HG02759 (cell line): ENCODE measurements at regions not wholly inside any gene's neighbourhood (a gene's known extent, or its start where the extent isn't known, plus 50 kb on each side); places are given as distances from the start of the nearest gene placed in this dataset.

Source experiments
- ATAC-seq: cut with Tn5 transposase; IDR thresholded peaks from one replicate; pipeline ENCODE4 v1.9.1; 2021; ENCODE audit warnings: mild to moderate bottlenecking, moderate library complexity; ENCODE audit not compliant: unreplicated experiment

DNA sequence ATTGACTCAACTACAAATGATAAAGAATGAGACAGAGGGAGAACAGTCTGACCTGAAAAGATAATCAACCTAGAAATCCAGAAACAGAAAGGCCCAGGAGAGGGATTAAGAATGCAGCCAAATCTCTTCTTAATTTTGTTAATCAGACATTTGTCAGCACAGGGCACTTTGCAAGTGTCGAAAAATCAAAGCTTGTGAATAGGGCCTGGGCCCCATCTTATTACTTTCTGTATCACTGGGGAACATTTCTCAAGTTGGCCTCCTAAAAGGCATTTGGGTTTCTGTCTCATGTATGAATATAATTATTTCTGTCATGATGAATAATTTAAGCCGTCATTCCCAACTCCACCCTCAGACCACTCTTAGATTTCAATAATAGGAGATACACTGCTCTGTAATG is 308.4 kb upstream of the PRKCQ start:
- ATAC-seq = no peak

DNA sequence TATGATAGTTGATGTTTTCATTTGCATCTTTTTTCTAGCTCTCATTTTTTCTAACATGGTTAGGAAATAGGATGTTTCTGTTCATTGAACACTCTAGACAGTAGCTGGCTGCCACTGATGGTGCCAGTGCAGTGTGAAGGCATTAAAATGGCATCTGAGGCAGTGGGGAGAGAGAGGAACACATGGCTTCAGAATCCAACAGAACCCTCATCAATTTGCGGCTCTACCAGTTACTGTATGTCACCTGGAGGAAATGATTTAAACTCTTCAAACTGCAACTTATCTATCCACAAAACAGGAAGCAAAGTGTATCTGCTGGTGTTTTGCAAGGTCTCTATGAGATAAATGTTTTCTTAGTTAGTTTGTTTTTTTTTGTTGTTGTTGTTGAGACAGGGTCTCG is 305.2 kb upstream of the PRKCQ start:
- no peak for ATAC-seq

DNA sequence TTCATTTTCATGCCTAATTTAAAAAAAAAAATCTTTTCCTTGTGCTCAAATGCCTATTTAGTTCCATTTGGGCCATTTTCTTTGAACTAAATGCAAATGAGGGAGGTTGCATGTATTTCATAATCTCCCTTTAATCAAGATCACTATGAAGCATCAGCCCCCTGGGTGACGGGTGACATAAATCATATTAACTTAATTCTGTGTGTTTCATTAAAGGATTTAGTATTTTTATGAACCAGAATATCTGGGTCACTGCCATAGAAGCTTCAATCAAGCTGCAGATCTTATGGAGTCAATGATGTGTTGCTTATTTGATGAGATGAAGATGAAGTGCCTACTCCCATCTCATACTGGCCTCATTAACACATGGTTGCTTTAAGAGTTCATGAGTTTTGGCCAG is 301.9 kb upstream of the PRKCQ start:
- ATAC-seq = no peak

DNA sequence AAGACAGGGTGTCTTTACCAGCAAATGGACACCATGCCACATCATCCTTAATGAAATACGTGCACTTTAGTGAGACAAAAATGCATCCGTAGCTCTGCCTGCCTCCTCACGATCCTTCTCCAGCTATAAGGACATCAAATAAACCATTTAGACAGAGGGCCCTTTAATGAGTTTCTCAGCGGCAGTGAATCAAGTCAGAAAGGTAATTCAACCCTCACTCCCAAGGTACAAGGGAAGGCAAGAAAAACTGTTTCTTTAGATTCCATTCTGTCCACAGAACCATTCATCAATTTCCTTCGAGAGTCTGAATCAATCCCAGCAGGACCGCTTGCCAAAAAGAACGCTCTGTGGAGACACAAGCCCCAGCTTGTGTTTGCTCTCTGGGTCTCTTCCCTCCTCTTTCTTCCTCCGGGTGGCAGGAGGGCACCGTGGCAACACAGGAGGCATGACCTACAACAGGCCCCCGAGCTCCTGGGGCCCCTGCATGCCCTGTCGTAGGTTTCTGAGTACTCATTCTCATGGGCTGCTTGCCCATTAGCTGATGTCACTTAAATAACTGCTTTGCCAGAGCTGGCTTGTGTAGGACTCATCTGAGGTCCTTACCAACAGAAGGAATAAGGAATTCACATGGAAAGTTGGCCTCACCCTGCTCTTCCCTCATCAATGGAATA is 297.8 kb upstream of the PRKCQ start:
- ATAC-seq = no peak

DNA sequence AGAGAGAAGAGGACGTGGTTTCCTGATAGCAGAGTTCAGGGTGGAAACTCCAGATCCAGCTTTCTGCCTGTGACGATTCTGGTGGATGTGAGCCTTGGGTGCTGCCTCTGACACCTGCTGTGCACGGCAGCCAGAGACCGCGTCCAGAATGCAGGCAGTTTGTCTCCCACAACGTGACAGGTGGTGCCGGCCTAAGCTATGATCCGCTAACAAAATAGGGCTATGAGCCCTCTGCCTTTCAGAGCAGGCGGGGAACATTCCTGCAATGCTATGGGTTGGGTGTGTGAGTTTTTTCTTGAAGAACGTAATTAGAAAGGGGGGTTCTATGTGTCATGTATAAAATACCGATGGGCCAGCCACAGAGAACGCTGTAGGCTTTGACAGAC is 297.3 kb upstream of the PRKCQ start:
- ATAC-seq = no peak

DNA sequence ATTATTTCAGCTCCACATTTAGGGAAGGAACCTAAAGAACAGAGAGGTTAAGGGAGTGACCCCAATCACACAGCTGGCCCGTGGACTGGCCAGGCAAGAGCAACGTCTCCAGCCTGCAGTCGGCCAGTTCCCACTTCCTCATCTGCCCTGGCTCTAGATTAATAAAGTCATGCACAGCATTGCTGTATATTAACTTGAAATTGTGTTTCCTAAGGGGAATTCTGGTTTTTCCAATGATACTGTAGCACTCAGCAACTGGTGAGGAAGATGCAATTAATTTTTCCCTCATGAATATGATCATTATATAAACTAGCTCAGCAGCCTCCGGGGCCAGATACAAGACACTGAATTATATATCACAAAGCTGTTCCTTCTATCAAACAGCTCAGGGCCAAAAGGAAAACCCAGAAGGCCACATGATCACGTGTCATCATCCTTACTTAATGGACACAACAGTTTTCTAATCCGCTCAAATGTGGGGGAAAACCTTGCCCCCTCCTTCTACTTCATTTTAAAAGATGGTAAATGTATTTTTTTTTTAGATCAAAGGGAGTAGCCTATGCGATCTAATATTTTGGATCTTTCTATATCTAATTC is 295.3 kb upstream of the PRKCQ start:
- no peak for ATAC-seq

DNA sequence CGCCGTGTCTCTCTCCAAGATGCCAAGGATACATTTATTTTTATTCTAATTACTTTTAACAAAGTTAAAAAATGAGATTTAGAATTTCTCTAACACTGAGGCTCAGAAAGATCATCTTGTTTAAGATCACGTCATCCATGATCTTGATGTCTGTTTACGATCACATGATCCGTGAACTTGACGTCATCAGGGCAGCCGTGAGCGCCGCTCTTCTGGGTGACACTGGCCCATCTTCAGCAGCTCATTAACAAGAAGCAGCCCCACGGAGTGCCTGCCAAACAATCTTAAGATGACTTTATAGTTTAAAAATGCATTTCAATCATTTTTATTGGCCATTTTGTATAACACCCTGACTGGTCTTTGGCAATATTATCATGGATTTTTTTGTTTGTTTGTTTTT is 291.1 kb upstream of the PRKCQ start:
- no peak for ATAC-seq

DNA sequence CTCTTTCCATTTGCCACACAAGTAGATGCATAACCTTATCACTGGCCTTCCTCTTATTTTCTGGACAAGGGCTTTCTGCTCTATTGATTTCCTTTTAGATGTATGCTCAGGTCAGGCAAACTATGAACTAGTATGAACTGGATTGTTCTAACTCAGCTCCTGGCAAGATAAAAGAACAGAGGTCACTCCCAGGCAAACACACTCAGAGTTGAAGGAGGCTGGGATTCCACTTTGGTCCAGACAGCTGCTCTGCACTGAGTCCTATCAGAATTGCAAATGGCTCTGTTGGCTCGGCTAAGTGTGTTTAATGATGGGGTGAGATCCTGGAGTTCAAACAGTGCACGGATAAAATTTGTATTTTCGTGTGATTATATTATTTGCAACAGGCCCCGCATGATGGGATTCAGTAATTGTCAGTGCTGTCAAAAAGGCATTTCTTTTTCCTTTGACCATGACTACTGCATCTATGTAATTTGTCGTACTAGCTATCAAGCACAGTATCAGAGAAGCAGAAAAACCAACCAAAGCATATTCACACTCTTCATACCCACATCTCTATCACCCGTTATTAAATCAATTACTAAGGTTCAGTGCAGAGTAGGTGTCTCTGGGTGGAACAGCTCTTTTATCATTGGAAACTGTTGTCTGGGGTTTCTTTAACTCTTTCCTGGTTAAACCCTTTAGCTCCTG is 288.1 kb upstream of the PRKCQ start:
- ATAC-seq = no peak

DNA sequence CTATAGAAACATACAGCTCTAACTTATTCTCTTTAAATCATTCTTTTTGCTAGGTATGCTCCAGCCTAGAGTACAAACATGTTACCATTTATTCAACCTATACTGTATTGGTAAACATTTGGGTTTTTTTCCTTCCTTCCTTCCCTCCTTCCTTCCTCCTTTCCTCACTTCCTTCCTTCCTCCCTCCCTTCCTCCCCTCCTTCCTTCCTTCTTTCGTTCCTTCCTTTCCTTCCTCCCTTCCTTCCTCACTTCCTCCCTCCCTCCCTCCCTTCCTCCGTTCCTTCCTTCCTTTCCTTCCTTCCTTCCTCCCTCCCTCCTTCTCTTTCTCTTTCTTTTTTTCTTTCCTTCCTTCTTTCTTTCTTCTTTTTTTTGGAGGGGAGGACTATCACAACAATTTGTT is 286.7 kb upstream of the PRKCQ start:
- no peak for ATAC-seq

DNA sequence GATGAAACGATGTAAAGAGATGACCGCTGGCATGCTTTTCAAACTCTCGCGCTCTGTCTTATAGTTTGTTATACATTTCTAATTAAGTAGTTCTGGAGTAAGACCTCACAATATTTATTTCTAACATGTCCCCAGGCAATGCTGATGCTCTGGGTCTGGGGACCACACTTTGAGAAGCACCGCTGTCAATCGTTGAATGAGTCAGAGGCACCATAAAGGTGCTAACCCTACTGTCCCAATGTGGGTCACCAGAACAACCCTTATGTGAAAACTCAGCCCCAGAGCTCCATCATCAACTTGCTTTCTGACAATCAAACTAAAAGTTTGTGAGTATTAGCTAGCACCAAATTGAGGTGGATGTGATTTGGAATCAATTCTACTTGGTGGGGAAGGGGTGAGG is 284.1 kb upstream of the PRKCQ start:
- no peak for ATAC-seq

DNA sequence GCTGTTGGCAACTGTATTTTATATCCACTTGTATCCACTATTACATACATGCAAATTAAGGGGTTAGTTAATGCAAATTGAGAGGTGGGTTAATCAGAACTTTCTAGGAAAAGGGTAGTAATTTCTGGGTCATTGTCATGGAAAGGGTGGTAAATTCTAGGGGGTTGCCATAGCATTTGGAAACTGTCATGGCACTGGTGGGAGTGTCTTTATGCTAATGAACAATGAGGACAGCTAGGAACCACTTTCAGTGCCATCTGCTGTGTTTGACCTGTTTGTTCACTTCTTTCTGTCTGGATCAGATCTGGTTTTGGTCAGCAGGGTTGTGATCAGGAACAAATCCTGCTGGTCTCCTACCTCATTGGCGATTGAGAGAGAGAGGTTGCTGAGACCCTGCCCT is 283.3 kb upstream of the PRKCQ start:
- no peak for ATAC-seq

DNA sequence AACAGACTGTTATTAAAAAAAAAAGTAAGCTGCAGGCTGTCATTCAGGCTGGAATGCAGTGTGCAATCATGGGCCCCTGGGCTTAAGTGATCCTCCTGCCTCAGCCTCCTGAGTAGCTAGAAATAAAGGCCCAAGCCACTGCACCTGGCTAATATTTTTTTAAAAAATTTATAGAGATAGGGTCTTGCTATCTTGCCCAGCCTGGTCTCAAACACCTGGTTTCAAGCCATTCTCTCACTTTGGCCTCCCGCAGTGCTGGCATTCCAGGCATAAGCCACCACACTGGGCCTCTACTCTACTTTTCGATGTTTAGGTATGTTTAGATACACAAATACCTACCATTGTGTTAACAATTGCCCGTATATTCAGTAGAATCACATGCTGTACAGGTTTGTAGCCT is 270.4 kb upstream of the PRKCQ start:
- ATAC-seq = no peak

DNA sequence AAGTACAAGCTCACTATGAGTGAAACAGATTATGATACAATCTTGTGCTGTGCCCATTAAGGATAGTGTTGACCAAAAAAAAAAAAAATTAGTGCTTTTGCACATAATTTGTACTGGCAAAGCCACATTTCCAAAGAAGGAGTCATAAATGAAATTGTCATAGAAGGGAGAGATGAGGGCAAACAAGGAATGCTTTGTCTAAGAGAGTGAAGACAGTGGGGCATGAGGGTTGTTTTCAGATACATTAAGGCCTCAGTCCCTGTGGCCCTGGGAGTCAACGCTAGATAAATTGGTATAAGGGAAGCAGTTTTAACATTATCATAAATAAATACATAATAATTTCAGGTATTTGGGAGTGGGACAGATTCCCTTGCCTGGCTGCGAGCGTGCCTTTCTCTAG is 267.5 kb upstream of the PRKCQ start:
- ATAC-seq = no peak

DNA sequence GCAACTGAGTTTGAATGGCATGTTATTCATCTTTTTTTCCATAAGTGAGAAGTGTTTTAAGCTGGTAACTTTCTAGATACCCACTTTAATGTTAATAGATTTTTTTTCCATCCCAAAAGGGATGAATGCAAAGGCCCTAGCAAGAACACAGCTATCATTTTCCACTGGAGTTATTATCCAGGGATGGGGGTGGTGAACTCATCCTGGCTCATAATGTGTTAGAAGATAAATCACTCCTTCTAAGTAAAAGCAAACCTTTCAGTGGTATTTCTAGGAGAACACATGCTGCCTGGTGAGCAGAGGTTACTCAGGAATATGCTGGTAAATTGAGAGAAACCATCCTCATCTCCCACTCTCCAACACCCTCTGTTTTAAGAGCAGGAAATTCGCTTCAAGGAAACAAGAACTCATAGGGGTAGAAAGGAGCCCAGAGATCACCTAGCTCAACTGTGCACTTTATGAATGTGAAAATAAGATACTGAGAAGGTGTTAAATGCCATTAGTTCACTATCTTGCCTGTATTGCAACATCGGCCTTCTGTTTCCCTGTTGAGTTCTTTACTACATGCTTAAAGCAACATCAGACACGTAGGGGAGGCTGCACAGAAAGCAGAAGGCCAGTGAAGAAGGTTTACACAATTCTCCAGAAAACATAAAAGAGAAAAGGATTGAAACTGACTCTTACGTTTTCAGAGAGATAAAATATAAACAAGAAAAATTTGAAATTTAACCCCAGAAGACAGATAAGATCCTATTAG is 264.0 kb upstream of the PRKCQ start:
- no peak for ATAC-seq

DNA sequence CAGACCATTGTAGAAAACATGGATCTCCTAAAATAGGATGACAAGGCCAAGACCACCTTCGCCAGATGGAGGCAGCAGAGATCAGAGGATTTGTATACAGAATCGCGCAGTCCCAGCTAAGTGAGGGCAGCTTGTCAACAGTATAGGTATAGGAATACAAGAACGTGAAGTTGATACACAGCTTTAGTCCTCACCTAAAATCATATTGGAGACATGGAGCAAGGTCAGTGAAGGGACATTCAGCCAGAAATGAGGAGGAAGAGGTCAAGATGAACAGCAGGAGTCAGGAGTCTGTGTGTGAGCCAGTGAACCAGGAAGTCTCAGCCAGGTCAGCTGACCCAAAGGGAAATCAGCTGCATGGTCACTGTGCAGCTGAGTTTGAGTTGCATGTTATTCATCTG is 263.4 kb upstream of the PRKCQ start:
- no peak for ATAC-seq

DNA sequence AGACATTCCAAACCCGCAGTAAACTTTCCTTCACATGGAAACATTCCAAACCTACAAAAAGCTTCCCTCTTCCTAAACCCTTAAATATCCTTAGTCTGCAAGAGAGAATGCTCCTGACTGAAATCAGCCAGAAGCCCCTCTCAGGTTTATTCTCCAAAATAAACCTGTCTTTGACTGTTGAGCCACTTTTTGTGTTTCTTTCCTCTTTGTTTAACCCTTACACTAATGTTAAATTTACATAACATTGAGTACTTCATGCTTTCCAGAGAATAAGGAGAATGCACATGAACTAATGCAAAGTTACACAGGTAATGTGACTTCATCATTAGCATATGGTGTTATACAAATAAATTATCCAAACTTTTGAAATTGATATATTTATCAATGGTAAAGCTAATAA is 262.6 kb upstream of the PRKCQ start:
- no peak for ATAC-seq

DNA sequence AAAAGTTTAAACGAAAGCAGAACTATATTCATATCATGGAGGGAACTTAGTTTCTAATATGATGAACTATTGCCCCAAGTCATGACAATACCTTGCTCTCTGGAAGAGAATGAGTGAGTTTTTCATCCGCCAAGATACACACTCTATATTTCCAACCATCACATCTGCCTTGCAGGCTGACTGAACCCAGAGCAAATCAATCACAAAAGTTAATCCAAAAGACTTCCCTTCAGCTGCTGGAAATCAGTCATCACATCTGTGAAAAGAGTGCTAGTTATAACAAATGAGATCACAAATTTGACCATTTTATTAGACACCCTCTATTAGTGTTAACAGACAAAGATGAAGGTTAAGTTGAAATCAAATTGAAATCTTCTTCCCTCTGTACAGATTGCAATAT is 261.7 kb upstream of the PRKCQ start:
- ATAC-seq = no peak

DNA sequence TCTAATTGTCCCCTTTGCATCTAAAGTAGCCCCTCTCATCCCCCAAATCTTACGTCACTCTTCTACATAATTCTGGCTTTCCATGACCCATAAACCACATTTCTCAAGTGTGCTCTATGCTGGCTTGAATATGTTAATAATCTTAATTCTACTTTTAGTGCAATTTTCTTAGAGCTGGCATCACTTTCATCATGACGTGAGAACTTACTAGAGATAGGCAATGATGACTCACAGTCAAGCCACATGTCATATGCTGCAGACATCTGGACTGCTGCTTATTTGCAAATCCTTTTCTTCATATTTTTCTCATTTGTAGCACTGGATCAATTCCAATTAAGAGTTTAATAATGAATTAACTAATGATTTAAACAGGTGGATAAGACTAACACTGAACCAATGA is 260.7 kb upstream of the PRKCQ start:
- ATAC-seq = no peak

DNA sequence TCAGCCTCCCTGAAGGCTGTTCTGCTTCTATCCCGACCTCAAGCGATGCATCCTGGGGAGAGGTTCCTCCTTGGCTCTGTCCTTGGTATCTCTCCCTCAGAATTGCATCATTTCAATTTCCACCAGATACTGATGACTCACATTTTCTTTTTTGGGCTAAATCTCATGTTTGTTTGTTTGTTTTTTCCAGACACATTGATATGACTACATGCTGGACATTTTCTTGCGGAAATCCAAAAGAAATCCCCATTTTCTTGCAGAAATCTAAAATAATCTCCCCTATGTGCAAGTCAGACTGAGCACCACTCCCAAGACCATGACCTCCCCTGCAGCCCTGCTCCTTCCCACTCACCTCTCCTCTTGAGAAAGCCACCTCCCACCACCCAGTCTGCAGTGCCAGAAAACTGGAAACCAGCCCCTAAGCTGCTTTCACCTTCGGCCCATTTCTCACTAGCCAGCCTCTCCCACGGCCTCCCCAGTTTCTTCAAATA is 260.2 kb upstream of the PRKCQ start:
- ATAC-seq = no peak

DNA sequence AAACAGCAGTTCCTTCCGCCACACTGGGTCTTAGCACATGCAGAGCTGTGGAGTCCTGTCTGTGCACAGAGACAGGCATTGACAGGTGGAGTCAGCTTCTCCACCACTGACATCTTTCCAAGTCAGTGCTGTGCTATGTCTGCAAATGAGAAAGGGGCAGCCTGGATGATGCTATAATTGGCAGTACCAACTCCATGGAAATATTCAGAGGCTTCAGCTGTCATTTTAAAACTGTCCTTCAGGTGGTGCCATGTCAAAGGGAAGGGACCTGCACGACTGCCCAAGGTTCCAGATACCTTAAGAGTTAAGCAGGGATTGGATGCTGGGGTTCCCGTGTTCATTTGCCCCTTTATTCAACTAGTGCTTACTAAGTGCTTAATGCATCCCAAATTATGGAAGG is 258.0 kb upstream of the PRKCQ start:
- no peak for ATAC-seq

DNA sequence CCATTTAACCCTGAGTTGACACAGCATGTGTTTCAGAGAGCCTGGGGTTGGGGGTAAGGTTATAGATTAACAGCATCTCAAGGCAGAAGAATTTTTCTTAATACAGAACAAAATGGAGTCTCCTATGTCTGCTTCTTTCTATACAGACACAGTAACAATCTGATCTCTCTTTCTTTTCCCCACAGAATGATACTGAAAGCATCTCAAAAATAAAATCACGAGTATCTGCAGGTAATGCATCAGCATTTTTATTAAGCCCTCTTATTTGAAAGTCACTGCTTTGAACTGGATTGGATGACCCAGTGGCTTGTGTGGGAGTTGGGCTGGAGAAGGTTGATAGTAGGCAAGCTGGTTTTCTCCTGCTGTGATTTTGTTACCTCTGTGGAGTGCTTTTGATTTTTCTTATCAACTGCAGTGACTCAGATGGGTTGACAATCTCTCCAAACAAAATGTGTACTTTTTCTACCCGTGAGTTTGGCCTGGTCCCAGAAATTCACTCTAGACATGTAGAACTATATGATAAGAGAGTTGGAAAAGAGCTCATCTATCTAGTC is 253.5 kb upstream of the PRKCQ start:
- no peak for ATAC-seq
